ENCODE measurements at regions not wholly inside any gene's neighbourhood (a gene's known extent, or its start where the extent isn't known, plus 50 kb on each side); places are given as distances from the start of the nearest gene placed in this dataset.

GRCh38 chr10:28940158-28940888 is 263.0 kb downstream of the BAMBI start:
- H3K27ac ChIP-seq: no peak overlapping the region
- CTCF ChIA-PET: interaction anchor here (0.6 kb wide), 1 partner anchor 13 kb away, joined by 4 read pairs; no protein-coding TSS in a partner anchor
- no peak for DNase-seq (ENCODE audit: low spot score)
- no peak for TF ChIP-seq CTCF (conservative IDR thresholded peaks at IDR 0.05; ENCODE audit: low read depth)
- POLR2A ChIA-PET (ENCODE audit: low non-redundant PET): no interaction called here

GRCh38 chr10:28942012-28942411 is 264.7 kb downstream of the BAMBI start:
- ChIA-PET POLR2A (ENCODE audit: low non-redundant PET) (no interaction called here), CTCF (no interaction called here)
- TF ChIP-seq CTCF (conservative IDR thresholded peaks at IDR 0.05; ENCODE audit: low read depth): no peak
- no peak for DNase-seq (ENCODE audit: low spot score)
- no peak overlapping the region for H3K27ac ChIP-seq

- CTCF ChIA-PET: interaction anchor here (0.7 kb wide), 1 partner anchor 17 kb away, joined by 3 read pairs; no protein-coding TSS in a partner anchor
- no peak for DNase-seq (ENCODE audit: low spot score)
- POLR2A ChIA-PET (ENCODE audit: low non-redundant PET): no interaction called here
- H3K27ac ChIP-seq: no peak overlapping the region
- TF ChIP-seq CTCF (conservative IDR thresholded peaks at IDR 0.05; ENCODE audit: low read depth): no peak
Measured at GRCh38 chr10:28945959-28946358, 268.6 kb downstream of the BAMBI start.

- no peak overlapping the region for H3K27ac ChIP-seq
- ChIA-PET CTCF (interaction anchor here (0.7 kb wide), 1 partner anchor 17 kb away, joined by 3 read pairs; no protein-coding TSS in a partner anchor), POLR2A (ENCODE audit: low non-redundant PET) (no interaction called here)
- no peak for TF ChIP-seq CTCF (conservative IDR thresholded peaks at IDR 0.05; ENCODE audit: low read depth)
- DNase-seq (ENCODE audit: low spot score): no peak
Measured at GRCh38 chr10:28946479-28946878, 269.2 kb downstream of the BAMBI start.

GRCh38 chr10:28947171-28947570 is 269.9 kb downstream of the BAMBI start:
- ChIA-PET CTCF (no interaction called here), POLR2A (ENCODE audit: low non-redundant PET) (no interaction called here)
- DNase-seq (ENCODE audit: low spot score): no peak
- no peak overlapping the region for H3K27ac ChIP-seq
- TF ChIP-seq CTCF (conservative IDR thresholded peaks at IDR 0.05; ENCODE audit: low read depth): no peak

- POLR2A ChIA-PET (ENCODE audit: low non-redundant PET): no interaction called here
- CTCF ChIA-PET: no interaction called here
Measured at GRCh38 chr10:28948046-28948445, 270.7 kb downstream of the BAMBI start.

More at GRCh38 chr10:28948046-28948445, 270.7 kb downstream of the BAMBI start:
- DNase-seq (ENCODE audit: low spot score): no peak
- H3K27ac ChIP-seq: no peak overlapping the region
- no peak for TF ChIP-seq CTCF (conservative IDR thresholded peaks at IDR 0.05; ENCODE audit: low read depth)
